ENCODE measurements at regions not wholly inside any gene's neighbourhood (a gene's known extent, or its start where the extent isn't known, plus 50 kb on each side); places are given as distances from the start of the nearest gene placed in this dataset.

- BruUV-seq (replicated peaks): no TSS peak
- ATAC-seq (no peak), DNase-seq (ENCODE audit: low read depth, low spot score) (no peak)
- H3K27ac ChIP-seq (ENCODE audit: low read length): no peak overlapping the region
- no peaks in the 10 kb centered on the region for H3K9me3 ChIP-seq (ENCODE audit: control insufficient read depth, insufficient read depth, low read depth, low read length)
- CTCF ChIA-PET: no interaction called here
- no peaks in the 10 kb centered on the region for H3K27me3 ChIP-seq (ENCODE audit: control insufficient read depth, insufficient read depth, low read length)
- POLR2A ChIA-PET: no interaction called here
- no peaks in the 10 kb centered on the region for H3K4me1 ChIP-seq (ENCODE audit: control insufficient read depth, insufficient read depth, low read length)
- H3K36me3 ChIP-seq (ENCODE audit: control insufficient read depth, insufficient read depth, low read length): no peaks in the 10 kb centered on the region
- no peak for TF ChIP-seq CTCF (IDR thresholded peaks at IDR 0.05)
- TF ChIP-seq SIN3A (IDR thresholded peaks at IDR 0.05; ENCODE audit: borderline replicate concordance, insufficient read depth, low read depth, low read length): no peak
- TF ChIP-seq REST (IDR thresholded peaks at IDR 0.05; ENCODE audit: insufficient read depth in 1 of 2, low read depth in 2 of 2, low read length in 1 of 2): no peak
- no peak for TF ChIP-seq TCF7L2 (IDR thresholded peaks at IDR 0.05; ENCODE audit: low read depth, low read length)
- TF ChIP-seq POLR2AphosphoS5 (IDR thresholded peaks at IDR 0.05; ENCODE audit: low read depth, low read length): no peak
- H3K4me3 ChIP-seq (ENCODE audit: low read depth in 2 of 2, low read length in 2 of 2): no peak overlapping the region
- intact Hi-C loops (cut with micrococcal nuclease; ENCODE audit: unreplicated experiment) (no loop called here), in situ Hi-C loops (cut with HindIII; ENCODE audit: low pct_unique_long_range_greater_than_20kb, low sequenced_read_pairs) (no loop called here)
These were observed 446.2 kb downstream of the INSC start for GRCh38 chr11:15560689-15561467.

DNA sequence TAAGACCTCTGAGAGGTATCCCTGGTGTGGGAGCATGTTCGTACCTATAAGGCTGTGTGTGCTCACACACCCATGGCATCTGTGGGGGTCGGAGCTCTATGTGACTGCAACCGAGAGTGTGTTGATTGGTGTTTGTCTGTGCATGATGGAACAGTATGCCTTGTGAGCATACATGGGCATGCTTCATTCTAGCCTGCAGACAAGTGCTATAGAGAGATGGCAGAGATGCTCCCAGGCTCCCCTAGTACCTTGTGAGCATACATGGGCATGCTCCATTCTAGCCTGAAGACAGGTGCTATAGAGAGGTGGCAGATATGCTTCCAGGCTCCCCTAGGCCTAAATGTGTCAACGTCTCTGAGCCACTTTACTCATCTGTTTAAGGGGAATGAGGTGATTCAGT, 447.5 kb downstream of the INSC start:
- DNase-seq (ENCODE audit: low read depth, low spot score) (no peak), ATAC-seq (no peak)
- H3K4me3 ChIP-seq (ENCODE audit: low read depth in 2 of 2, low read length in 2 of 2): no peak overlapping the region
- intact Hi-C loops (cut with micrococcal nuclease; ENCODE audit: unreplicated experiment) (no loop called here), in situ Hi-C loops (cut with HindIII; ENCODE audit: low pct_unique_long_range_greater_than_20kb, low sequenced_read_pairs) (no loop called here)
- TF ChIP-seq TCF7L2 (IDR thresholded peaks at IDR 0.05; ENCODE audit: low read depth, low read length) (no peak), CTCF (IDR thresholded peaks at IDR 0.05) (no peak), REST (IDR thresholded peaks at IDR 0.05; ENCODE audit: insufficient read depth in 1 of 2, low read depth in 2 of 2, low read length in 1 of 2) (no peak), SIN3A (IDR thresholded peaks at IDR 0.05; ENCODE audit: borderline replicate concordance, insufficient read depth, low read depth, low read length) (no peak), POLR2AphosphoS5 (IDR thresholded peaks at IDR 0.05; ENCODE audit: low read depth, low read length) (no peak)
- H3K27ac ChIP-seq (ENCODE audit: low read length): no peak overlapping the region
- no peaks in the 10 kb centered on the region for H3K36me3 ChIP-seq (ENCODE audit: control insufficient read depth, insufficient read depth, low read length)
- no peaks in the 10 kb centered on the region for H3K9me3 ChIP-seq (ENCODE audit: control insufficient read depth, insufficient read depth, low read depth, low read length)
- H3K4me1 ChIP-seq (ENCODE audit: control insufficient read depth, insufficient read depth, low read length): no peaks in the 10 kb centered on the region
- CTCF ChIA-PET: no interaction called here
- BruUV-seq (replicated peaks): no TSS peak
- H3K27me3 ChIP-seq (ENCODE audit: control insufficient read depth, insufficient read depth, low read length): no peaks in the 10 kb centered on the region
- POLR2A ChIA-PET: no interaction called here

Measured in Panc1 (cell line).